ENCODE measurements at regions not wholly inside any gene's neighbourhood (a gene's known extent, or its start where the extent isn't known, plus 50 kb on each side); places are given as distances from the start of the nearest gene placed in this dataset.

DNA sequence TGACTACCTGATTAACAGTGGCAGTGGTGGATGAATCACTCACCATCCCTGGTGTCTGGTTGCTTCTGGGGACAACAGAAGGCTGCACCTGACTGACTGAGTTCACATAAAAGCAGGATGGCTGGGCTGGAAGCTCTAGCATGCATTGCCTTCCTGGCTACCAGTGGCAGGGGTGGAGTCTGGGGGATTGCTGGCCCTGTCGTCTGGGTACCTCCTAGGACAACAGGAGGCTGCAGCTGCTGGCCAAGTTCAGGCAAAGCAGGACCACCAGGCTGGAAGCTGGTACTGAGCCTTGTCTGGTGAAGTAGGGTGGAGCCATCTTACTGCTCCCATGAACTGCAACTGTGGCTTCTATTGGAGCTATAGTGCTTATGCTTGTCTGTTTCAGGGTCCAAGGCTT, 480.8 kb upstream of the CTNND2 start:
- TF ChIP-seq, protein P1, sequence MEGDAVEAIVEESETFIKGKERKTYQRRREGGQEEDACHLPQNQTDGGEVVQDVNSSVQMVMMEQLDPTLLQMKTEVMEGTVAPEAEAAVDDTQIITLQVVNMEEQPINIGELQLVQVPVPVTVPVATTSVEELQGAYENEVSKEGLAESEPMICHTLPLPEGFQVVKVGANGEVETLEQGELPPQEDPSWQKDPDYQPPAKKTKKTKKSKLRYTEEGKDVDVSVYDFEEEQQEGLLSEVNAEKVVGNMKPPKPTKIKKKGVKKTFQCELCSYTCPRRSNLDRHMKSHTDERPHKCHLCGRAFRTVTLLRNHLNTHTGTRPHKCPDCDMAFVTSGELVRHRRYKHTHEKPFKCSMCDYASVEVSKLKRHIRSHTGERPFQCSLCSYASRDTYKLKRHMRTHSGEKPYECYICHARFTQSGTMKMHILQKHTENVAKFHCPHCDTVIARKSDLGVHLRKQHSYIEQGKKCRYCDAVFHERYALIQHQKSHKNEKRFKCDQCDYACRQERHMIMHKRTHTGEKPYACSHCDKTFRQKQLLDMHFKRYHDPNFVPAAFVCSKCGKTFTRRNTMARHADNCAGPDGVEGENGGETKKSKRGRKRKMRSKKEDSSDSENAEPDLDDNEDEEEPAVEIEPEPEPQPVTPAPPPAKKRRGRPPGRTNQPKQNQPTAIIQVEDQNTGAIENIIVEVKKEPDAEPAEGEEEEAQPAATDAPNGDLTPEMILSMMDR (IDR thresholded peaks at IDR 0.05) = no peak
- no peak for TF ChIP-seq POLR2AphosphoS5 (IDR thresholded peaks at IDR 0.05)
- TF ChIP-seq POLR2A (IDR thresholded peaks at IDR 0.05) = no peak

Data from sigmoid colon (tissue), 4 donors.